22Rv1 (cell line): ENCODE measurements at regions not wholly inside any gene's neighbourhood (a gene's known extent, or its start where the extent isn't known, plus 50 kb on each side); places are given as distances from the start of the nearest gene placed in this dataset.

ENCODE experiments used
- CTCF ChIP-seq: fragments of 450-650 bp; IDR thresholded peaks from 2 replicates; pipeline ENCODE4 v1.5.1; 2017; ENCODE audit warnings: mild to moderate bottlenecking
- ZFX ChIP-seq: fragments of 450-650 bp; IDR thresholded peaks from 2 replicates; pipeline ENCODE4 v1.6.1; 2017; ENCODE audit warnings: antibody characterized with exemption, borderline replicate concordance

GRCh38 chr4:104747635-104748034, 252.9 kb upstream of the CXXC4 start:
- TF ChIP-seq CTCF (no peak), ZFX (no peak)
